ENCODE measurements at regions not wholly inside any gene's neighbourhood (a gene's known extent, or its start where the extent isn't known, plus 50 kb on each side); places are given as distances from the start of the nearest gene placed in this dataset.

DNA sequence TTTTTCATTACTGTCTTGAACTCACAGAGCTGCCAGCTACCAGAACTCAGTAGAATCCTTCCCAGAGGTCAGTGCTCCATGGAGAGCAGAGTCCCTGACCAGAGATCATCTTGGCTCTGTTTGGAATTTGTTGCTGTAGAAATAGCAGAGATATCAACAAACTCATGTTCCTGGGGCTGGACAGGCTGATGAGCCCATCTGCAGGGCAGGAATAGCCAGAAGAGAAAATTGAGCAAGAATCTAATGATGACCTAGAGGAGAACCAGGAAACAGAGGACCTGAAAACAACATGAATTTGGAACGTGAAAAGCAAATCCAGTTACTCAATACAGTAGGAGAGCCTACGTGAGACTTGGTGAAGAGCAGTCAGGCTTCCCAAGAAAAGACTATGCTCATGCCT lies 437.8 kb downstream of the PLK2 start:
- FAIRE-seq, result no peak
- no peak for TF ChIP-seq EZH2 (IDR thresholded peaks at IDR 0.05; ENCODE audit: low read length)
- TF ChIP-seq, protein P1, sequence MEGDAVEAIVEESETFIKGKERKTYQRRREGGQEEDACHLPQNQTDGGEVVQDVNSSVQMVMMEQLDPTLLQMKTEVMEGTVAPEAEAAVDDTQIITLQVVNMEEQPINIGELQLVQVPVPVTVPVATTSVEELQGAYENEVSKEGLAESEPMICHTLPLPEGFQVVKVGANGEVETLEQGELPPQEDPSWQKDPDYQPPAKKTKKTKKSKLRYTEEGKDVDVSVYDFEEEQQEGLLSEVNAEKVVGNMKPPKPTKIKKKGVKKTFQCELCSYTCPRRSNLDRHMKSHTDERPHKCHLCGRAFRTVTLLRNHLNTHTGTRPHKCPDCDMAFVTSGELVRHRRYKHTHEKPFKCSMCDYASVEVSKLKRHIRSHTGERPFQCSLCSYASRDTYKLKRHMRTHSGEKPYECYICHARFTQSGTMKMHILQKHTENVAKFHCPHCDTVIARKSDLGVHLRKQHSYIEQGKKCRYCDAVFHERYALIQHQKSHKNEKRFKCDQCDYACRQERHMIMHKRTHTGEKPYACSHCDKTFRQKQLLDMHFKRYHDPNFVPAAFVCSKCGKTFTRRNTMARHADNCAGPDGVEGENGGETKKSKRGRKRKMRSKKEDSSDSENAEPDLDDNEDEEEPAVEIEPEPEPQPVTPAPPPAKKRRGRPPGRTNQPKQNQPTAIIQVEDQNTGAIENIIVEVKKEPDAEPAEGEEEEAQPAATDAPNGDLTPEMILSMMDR (optimal IDR thresholded peaks at IDR 0.05 in 1 of 3, IDR thresholded peaks at IDR 0.05 in 1 of 3, conservative IDR thresholded peaks at IDR 0.05 in 1 of 3; ENCODE audit: extremely low read depth in 1 of 3, insufficient read depth in 2 of 3, low read length in 3 of 3), result no peak
- no peaks in the 10 kb centered on the region for H4K20me1 ChIP-seq (ENCODE audit: control insufficient read depth, extremely low read depth, insufficient read depth, low read length)
- DNase-seq (ENCODE audit: low read depth, low spot score), result no peak
- no peak overlapping the region for H3K4me2 ChIP-seq (ENCODE audit: control insufficient read depth, extremely low read depth, insufficient read depth, low read depth, low read length)
- H3K4me1 ChIP-seq (ENCODE audit: control insufficient read depth, extremely low read depth, insufficient read depth, low read length), result no peaks in the 10 kb centered on the region
- no peak overlapping the region for H3K4me3 ChIP-seq (ENCODE audit: control insufficient read depth in 2 of 3, extremely low read depth in 1 of 3, insufficient read depth in 2 of 3, low read depth in 1 of 3, low read length in 3 of 3)
- dilution Hi-C loops (cut with MboI; ENCODE audit: extremely low pct_ligation_motif_present, low sequenced_read_pairs), result no loop called here
- no peaks in the 10 kb centered on the region for H3K27me3 ChIP-seq (ENCODE audit: control insufficient read depth, extremely low read depth, insufficient read depth, low read length)
- H3K36me3 ChIP-seq (ENCODE audit: control insufficient read depth in 2 of 2, extremely low read depth in 1 of 2, insufficient read depth in 2 of 2, low read length in 2 of 2), result no peaks in the 10 kb centered on the region
- no peak overlapping the region for H3K27ac ChIP-seq (ENCODE audit: control insufficient read depth, insufficient read depth, low read length)
- H3K79me2 ChIP-seq (ENCODE audit: control insufficient read depth, insufficient read depth, low read length), result no peaks in the 10 kb centered on the region
- no peaks in the 10 kb centered on the region for H3K9me1 ChIP-seq (ENCODE audit: control insufficient read depth, extremely low read depth, insufficient read depth, low read length)
- no peak overlapping the region for H3K9ac ChIP-seq (ENCODE audit: control insufficient read depth, extremely low read depth, insufficient read depth, low read length)
- no peaks in the 10 kb centered on the region for H3K9me3 ChIP-seq (ENCODE audit: control insufficient read depth, low read depth, low read length)
- H2AFZ ChIP-seq (ENCODE audit: control insufficient read depth, low read length), result no peak overlapping the region

DNA sequence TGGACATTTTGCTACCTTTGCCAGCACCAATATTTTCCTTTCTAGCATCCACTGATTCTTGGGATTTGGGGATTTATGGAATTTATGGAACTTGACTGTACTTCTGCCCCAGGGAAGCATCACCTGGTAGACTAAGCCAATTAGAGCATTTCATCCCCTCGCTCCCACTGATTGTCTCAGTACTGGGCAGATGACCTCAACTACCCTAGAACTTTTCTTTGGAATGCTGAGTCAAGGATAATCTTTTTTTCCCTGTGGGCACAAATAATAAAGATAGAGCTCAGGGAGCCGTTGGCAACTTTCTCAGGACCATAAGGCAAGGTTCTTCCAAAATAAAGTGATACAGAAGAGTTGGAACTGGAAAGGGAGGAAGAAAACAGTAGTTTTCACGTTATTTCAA lies 438.4 kb downstream of the PLK2 start:
- no peak overlapping the region for H3K4me2 ChIP-seq (ENCODE audit: control insufficient read depth, extremely low read depth, insufficient read depth, low read depth, low read length)
- DNase-seq (ENCODE audit: low read depth, low spot score) (no peak), FAIRE-seq (no peak)
- H3K9me3 ChIP-seq (ENCODE audit: control insufficient read depth, low read depth, low read length), result no peaks in the 10 kb centered on the region
- no peak overlapping the region for H3K27ac ChIP-seq (ENCODE audit: control insufficient read depth, insufficient read depth, low read length)
- H3K79me2 ChIP-seq (ENCODE audit: control insufficient read depth, insufficient read depth, low read length), result no peaks in the 10 kb centered on the region
- no peaks in the 10 kb centered on the region for H3K27me3 ChIP-seq (ENCODE audit: control insufficient read depth, extremely low read depth, insufficient read depth, low read length)
- H3K9ac ChIP-seq (ENCODE audit: control insufficient read depth, extremely low read depth, insufficient read depth, low read length), result no peak overlapping the region
- TF ChIP-seq, protein P1 (optimal IDR thresholded peaks at IDR 0.05 in 1 of 3, IDR thresholded peaks at IDR 0.05 in 1 of 3, conservative IDR thresholded peaks at IDR 0.05 in 1 of 3; ENCODE audit: extremely low read depth in 1 of 3, insufficient read depth in 2 of 3, low read length in 3 of 3), result no peak
- no peak for TF ChIP-seq EZH2 (IDR thresholded peaks at IDR 0.05; ENCODE audit: low read length)
- H3K36me3 ChIP-seq (ENCODE audit: control insufficient read depth in 2 of 2, extremely low read depth in 1 of 2, insufficient read depth in 2 of 2, low read length in 2 of 2), result no peaks in the 10 kb centered on the region
- no peaks in the 10 kb centered on the region for H3K4me1 ChIP-seq (ENCODE audit: control insufficient read depth, extremely low read depth, insufficient read depth, low read length)
- H3K9me1 ChIP-seq (ENCODE audit: control insufficient read depth, extremely low read depth, insufficient read depth, low read length), result no peaks in the 10 kb centered on the region
- H3K4me3 ChIP-seq (ENCODE audit: control insufficient read depth in 2 of 3, extremely low read depth in 1 of 3, insufficient read depth in 2 of 3, low read depth in 1 of 3, low read length in 3 of 3), result no peak overlapping the region
- no peaks in the 10 kb centered on the region for H4K20me1 ChIP-seq (ENCODE audit: control insufficient read depth, extremely low read depth, insufficient read depth, low read length)
- dilution Hi-C loops (cut with MboI; ENCODE audit: extremely low pct_ligation_motif_present, low sequenced_read_pairs), result no loop called here
- no peak overlapping the region for H2AFZ ChIP-seq (ENCODE audit: control insufficient read depth, low read length)
